ENCODE measurements at regions not wholly inside any gene's neighbourhood (a gene's known extent, or its start where the extent isn't known, plus 50 kb on each side); places are given as distances from the start of the nearest gene placed in this dataset.
"Not testable (repeated sequence)": the region's sequence is repeated elsewhere in the genome, so short reads cannot be mapped to it uniquely, and the experiment has no call there.

DNA sequence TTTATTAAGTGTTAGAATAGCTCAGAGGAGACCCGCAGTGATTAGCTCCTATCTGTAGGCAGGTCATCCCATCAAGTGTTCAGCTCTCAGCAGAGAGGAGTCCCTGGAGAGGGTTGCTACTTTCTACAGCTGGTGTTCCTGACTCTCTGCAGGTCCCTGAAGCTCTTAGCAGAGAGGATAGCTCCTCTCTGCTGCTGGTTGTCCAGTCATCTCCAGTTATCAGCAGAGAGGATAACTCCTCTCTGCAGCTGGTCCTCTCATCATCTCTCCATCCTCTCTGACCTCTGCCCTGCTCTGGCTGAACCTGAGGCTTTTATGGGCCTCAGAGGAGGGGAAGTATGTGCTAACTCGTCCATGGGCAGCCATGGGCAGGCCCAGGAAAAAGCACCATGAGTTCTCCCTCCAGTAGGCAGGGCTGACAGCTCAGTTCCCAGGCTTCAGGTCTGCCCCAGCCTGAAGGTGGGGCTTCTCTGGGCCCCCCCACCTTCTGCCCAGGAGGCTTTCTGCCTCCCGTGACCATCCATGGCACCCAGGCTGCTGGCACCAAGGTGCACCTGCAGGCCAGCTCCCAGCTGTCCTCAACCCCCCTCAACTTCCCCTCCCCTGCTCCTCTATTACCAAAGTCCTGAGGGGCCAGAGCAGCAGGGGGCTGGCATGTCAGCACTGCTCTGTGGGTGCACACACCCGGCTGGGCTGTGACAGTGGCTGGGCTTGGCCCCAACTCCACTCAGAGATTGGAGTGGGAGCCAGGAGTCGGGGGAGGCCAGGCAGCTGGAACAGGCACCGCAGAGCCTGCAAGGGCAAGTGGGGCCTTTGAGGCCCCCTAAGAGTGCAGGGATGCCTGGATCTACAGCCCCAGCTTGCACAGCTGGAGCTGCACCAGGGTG is 98.9 kb upstream of the FRMD4B start:
- H3K9me3 ChIP-seq (ENCODE audit: control insufficient read depth in 2 of 2, insufficient read depth in 1 of 2, low read depth in 1 of 2, low read length in 1 of 2), result peaks cover 0 to 2% of the 10 kb centered on the region in 2 donors
- H3K4me3 ChIP-seq (ENCODE audit: low read depth in 1 of 2, low read length in 2 of 2), result no peak overlapping the region

GRCh38 chr3:69483449-69483848 is 97.6 kb upstream of the FRMD4B start:
- Histone ChIP-seq H3K4me3 (ENCODE audit: low read depth in 1 of 2, low read length in 2 of 2) (no peak overlapping the region), H3K36me3 (ENCODE audit: control insufficient read depth in 2 of 2, insufficient read depth in 2 of 2, low read length in 1 of 2) (peaks cover 0 to 2% of the 10 kb centered on the region in 2 donors), H3K9me3 (ENCODE audit: control insufficient read depth in 2 of 2, insufficient read depth in 1 of 2, low read depth in 1 of 2, low read length in 1 of 2) (peaks cover 0 to 2% of the 10 kb centered on the region in 2 donors), H3K27me3 (ENCODE audit: control insufficient read depth in 1 of 2, insufficient read depth in 2 of 2, low read length in 2 of 2) (no peaks in the 10 kb centered on the region), H3K27ac (ENCODE audit: low read depth in 2 of 2, low read length in 1 of 2) (no peak overlapping the region), H3K4me1 (ENCODE audit: control insufficient read depth in 2 of 2, insufficient read depth in 2 of 2, low read length in 1 of 2) (no peaks in the 10 kb centered on the region)
- 95% methylated on average over 3 of the region's 3 CpGs for WGBS, 2 donors

More for the DNA sequence above, 98.9 kb upstream of the FRMD4B start:
- peaks cover 0 to 2% of the 10 kb centered on the region in 2 donors for H3K36me3 ChIP-seq (ENCODE audit: control insufficient read depth in 2 of 2, insufficient read depth in 2 of 2, low read length in 1 of 2)
- H3K4me1 ChIP-seq (ENCODE audit: control insufficient read depth in 2 of 2, insufficient read depth in 2 of 2, low read length in 1 of 2), result no peaks in the 10 kb centered on the region
- WGBS, 2 donors, result 67% methylated on average over 6 of the region's 6 CpGs
- H3K27me3 ChIP-seq (ENCODE audit: control insufficient read depth in 1 of 2, insufficient read depth in 2 of 2, low read length in 2 of 2), result no peaks in the 10 kb centered on the region
- H3K27ac ChIP-seq (ENCODE audit: low read depth in 2 of 2, low read length in 1 of 2), result no peak overlapping the region

DNA sequence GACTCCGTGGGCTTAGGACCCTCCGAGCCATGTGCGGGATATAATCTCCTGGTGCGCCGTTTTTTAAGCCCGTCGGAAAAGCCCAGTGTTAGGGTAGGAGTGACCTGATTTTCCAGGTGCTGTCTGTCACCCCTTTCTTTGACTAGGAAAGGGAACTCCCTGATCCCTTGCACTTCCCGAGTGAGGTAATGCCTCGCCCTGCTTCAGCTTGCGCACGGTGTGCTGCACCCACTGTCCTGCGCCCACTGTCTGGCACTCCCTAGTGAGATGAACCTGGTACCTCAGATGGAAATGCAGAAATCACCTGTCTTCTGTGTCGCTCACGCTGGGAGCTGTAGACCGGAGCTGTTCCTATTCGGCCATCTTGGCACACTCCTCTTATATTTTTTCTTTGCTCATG is 95.1 kb upstream of the FRMD4B start:
- WGBS, 2 donors, result 90 to 91% methylated on average over 14 to 16 of the region's 16 CpGs
- not testable (repeated sequence) for H3K4me3 ChIP-seq (ENCODE audit: low read depth in 1 of 2, low read length in 2 of 2); H3K27me3 ChIP-seq (ENCODE audit: control insufficient read depth in 1 of 2, insufficient read depth in 2 of 2, low read length in 2 of 2); H3K4me1 ChIP-seq (ENCODE audit: control insufficient read depth in 2 of 2, insufficient read depth in 2 of 2, low read length in 1 of 2); H3K36me3 ChIP-seq (ENCODE audit: control insufficient read depth in 2 of 2, insufficient read depth in 2 of 2, low read length in 1 of 2); H3K27ac ChIP-seq (ENCODE audit: low read depth in 2 of 2, low read length in 1 of 2); H3K9me3 ChIP-seq (ENCODE audit: control insufficient read depth in 2 of 2, insufficient read depth in 1 of 2, low read depth in 1 of 2, low read length in 1 of 2)

DNA sequence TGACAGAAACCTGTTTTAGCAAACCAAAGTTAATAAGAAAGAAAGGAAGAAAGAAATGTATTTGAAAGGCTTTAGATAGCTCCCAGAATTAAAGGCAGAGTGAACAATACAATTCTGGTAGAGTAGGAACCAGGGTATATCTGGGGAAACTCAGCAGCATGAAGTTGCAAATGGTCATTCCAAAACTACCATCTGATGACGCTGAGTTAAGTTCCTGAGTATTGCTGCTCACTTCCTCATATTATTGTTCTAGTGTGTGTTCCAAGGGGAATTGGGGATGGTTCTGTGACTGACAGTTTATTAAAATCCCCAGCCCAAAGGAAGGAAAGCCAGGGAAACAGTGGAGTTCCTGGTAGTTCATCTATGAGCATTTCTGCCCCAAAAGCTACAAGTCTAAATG is 88.3 kb upstream of the FRMD4B start:
- Histone ChIP-seq H3K4me3 (ENCODE audit: low read depth in 1 of 2, low read length in 2 of 2) (no peak overlapping the region), H3K27me3 (ENCODE audit: control insufficient read depth in 1 of 2, insufficient read depth in 2 of 2, low read length in 2 of 2) (no peaks in the 10 kb centered on the region), H3K36me3 (ENCODE audit: control insufficient read depth in 2 of 2, insufficient read depth in 2 of 2, low read length in 1 of 2) (no peaks in the 10 kb centered on the region), H3K27ac (ENCODE audit: low read depth in 2 of 2, low read length in 1 of 2) (no peak overlapping the region), H3K4me1 (ENCODE audit: control insufficient read depth in 2 of 2, insufficient read depth in 2 of 2, low read length in 1 of 2) (no peaks in the 10 kb centered on the region), H3K9me3 (ENCODE audit: control insufficient read depth in 2 of 2, insufficient read depth in 1 of 2, low read depth in 1 of 2, low read length in 1 of 2) (no peaks in the 10 kb centered on the region)
- 67 to 78% methylated on average over 1 of the region's 1 CpG for WGBS, 2 donors

GRCh38 chr3:69472093-69472492 is 86.2 kb upstream of the FRMD4B start:
- Histone ChIP-seq H3K4me1 (ENCODE audit: control insufficient read depth in 2 of 2, insufficient read depth in 2 of 2, low read length in 1 of 2) (no peaks in the 10 kb centered on the region), H3K27ac (ENCODE audit: low read depth in 2 of 2, low read length in 1 of 2) (no peak overlapping the region), H3K27me3 (ENCODE audit: control insufficient read depth in 1 of 2, insufficient read depth in 2 of 2, low read length in 2 of 2) (no peaks in the 10 kb centered on the region), H3K9me3 (ENCODE audit: control insufficient read depth in 2 of 2, insufficient read depth in 1 of 2, low read depth in 1 of 2, low read length in 1 of 2) (no peaks in the 10 kb centered on the region), H3K4me3 (ENCODE audit: low read depth in 1 of 2, low read length in 2 of 2) (no peak overlapping the region), H3K36me3 (ENCODE audit: control insufficient read depth in 2 of 2, insufficient read depth in 2 of 2, low read length in 1 of 2) (no peaks in the 10 kb centered on the region)
- WGBS, 2 donors, result 82 to 90% methylated on average over 1 of the region's 1 CpG

DNA sequence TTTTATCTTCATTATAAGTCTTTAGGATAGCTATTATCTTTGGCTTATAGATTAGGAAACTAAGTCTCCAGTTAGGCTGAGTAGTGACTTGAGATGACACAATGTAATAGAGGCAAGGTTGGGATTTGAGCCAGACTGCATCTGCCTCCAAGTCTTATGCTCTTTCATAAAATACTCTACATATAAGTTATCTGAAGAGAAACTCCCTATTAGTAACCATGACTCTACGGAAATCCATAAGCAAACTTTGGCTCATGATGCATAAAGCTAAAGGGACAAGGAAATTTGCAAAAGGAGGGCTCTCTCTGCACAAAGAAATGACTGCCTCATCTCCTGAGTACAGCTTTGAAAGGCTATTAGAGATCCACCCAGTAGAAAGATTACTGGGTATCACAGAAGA is 77.6 kb upstream of the FRMD4B start:
- Histone ChIP-seq H3K4me1 (ENCODE audit: control insufficient read depth in 2 of 2, insufficient read depth in 2 of 2, low read length in 1 of 2) (peaks cover 0 to 4% of the 10 kb centered on the region in 2 donors), H3K27ac (ENCODE audit: low read depth in 2 of 2, low read length in 1 of 2) (no peak overlapping the region), H3K9me3 (ENCODE audit: control insufficient read depth in 2 of 2, insufficient read depth in 1 of 2, low read depth in 1 of 2, low read length in 1 of 2) (no peaks in the 10 kb centered on the region), H3K27me3 (ENCODE audit: control insufficient read depth in 1 of 2, insufficient read depth in 2 of 2, low read length in 2 of 2) (no peaks in the 10 kb centered on the region), H3K36me3 (ENCODE audit: control insufficient read depth in 2 of 2, insufficient read depth in 2 of 2, low read length in 1 of 2) (no peaks in the 10 kb centered on the region), H3K4me3 (ENCODE audit: low read depth in 1 of 2, low read length in 2 of 2) (no peak overlapping the region)
- WGBS, 2 donors, result 67 to 77% methylated on average over 1 of the region's 1 CpG

- H3K4me1 ChIP-seq (ENCODE audit: control insufficient read depth in 2 of 2, insufficient read depth in 2 of 2, low read length in 1 of 2), result peaks cover 0 to 4% of the 10 kb centered on the region in 2 donors
- no peaks in the 10 kb centered on the region for H3K9me3 ChIP-seq (ENCODE audit: control insufficient read depth in 2 of 2, insufficient read depth in 1 of 2, low read depth in 1 of 2, low read length in 1 of 2)
- H3K27me3 ChIP-seq (ENCODE audit: control insufficient read depth in 1 of 2, insufficient read depth in 2 of 2, low read length in 2 of 2), result no peaks in the 10 kb centered on the region
- no peaks in the 10 kb centered on the region for H3K36me3 ChIP-seq (ENCODE audit: control insufficient read depth in 2 of 2, insufficient read depth in 2 of 2, low read length in 1 of 2)
- H3K27ac ChIP-seq (ENCODE audit: low read depth in 2 of 2, low read length in 1 of 2), result no peak overlapping the region
- H3K4me3 ChIP-seq (ENCODE audit: low read depth in 1 of 2, low read length in 2 of 2), result no peak overlapping the region
These were observed 76.9 kb upstream of the FRMD4B start for GRCh38 chr3:69462826-69463100.

DNA sequence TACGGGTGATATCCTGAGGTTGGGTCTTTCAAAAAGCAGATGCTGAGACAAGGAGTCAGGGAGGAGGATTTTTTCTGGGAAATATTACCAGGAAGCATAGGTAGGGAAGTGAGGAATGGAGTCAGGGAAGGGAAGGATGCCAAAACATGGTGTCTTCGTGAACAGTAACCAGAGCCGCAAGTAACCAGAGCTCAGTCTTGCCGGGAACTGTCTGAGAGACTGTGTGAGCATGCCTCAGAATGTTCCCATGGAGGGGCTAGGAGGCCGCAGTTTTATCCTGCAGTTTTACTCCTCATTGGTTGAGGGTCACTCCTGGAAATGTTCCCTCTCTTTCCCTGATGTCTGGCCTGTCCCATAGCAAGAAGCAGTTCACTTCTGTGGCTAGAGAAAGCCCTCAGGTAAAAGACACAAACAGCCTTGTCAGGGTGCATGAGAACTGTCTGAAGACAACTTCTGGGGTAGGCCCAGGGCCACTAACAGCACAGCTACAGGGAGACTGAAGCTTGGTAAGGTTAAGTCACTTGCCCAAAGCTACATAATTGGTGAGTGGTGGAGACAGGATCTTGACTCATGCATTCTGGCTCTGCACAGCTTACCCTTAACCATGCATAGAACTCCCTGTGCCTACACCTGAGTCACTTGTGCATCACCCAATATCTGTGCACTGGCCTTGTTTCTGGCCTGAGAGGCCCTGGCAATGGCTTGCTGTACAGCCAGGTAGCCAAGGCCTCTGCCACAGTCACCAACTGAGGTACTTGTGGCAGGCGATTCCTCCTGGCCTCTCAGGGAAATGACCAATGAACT is 76.3 kb upstream of the FRMD4B start:
- H3K4me1 ChIP-seq (ENCODE audit: control insufficient read depth in 2 of 2, insufficient read depth in 2 of 2, low read length in 1 of 2), result peaks cover 0 to 4% of the 10 kb centered on the region in 2 donors
- 92 to 95% methylated on average over 6 of the region's 6 CpGs for WGBS, 2 donors
- no peaks in the 10 kb centered on the region for H3K27me3 ChIP-seq (ENCODE audit: control insufficient read depth in 1 of 2, insufficient read depth in 2 of 2, low read length in 2 of 2)
- H3K9me3 ChIP-seq (ENCODE audit: control insufficient read depth in 2 of 2, insufficient read depth in 1 of 2, low read depth in 1 of 2, low read length in 1 of 2), result no peaks in the 10 kb centered on the region
- no peaks in the 10 kb centered on the region for H3K36me3 ChIP-seq (ENCODE audit: control insufficient read depth in 2 of 2, insufficient read depth in 2 of 2, low read length in 1 of 2)
- no peak overlapping the region for H3K27ac ChIP-seq (ENCODE audit: low read depth in 2 of 2, low read length in 1 of 2)
- no peak overlapping the region for H3K4me3 ChIP-seq (ENCODE audit: low read depth in 1 of 2, low read length in 2 of 2)

- H3K4me1 ChIP-seq (ENCODE audit: control insufficient read depth in 2 of 2, insufficient read depth in 2 of 2, low read length in 1 of 2), result peaks cover 0 to 4% of the 10 kb centered on the region in 2 donors
- no peak overlapping the region for H3K4me3 ChIP-seq (ENCODE audit: low read depth in 1 of 2, low read length in 2 of 2)
- WGBS, 2 donors, result 85 to 86% methylated on average over 10 of the region's 10 CpGs
- peaks cover 0 to 3% of the 10 kb centered on the region in 2 donors for H3K9me3 ChIP-seq (ENCODE audit: control insufficient read depth in 2 of 2, insufficient read depth in 1 of 2, low read depth in 1 of 2, low read length in 1 of 2)
- no peaks in the 10 kb centered on the region for H3K27me3 ChIP-seq (ENCODE audit: control insufficient read depth in 1 of 2, insufficient read depth in 2 of 2, low read length in 2 of 2)
- no peak overlapping the region for H3K27ac ChIP-seq (ENCODE audit: low read depth in 2 of 2, low read length in 1 of 2)
- no peaks in the 10 kb centered on the region for H3K36me3 ChIP-seq (ENCODE audit: control insufficient read depth in 2 of 2, insufficient read depth in 2 of 2, low read length in 1 of 2)
These were observed 74.1 kb upstream of the FRMD4B start for GRCh38 chr3:69460034-69460433.
